Naive thymus-derived CD4-positive, alpha-beta T cell (primary cell): ENCODE measurements at regions not wholly inside any gene's neighbourhood (a gene's known extent, or its start where the extent isn't known, plus 50 kb on each side); places are given as distances from the start of the nearest gene placed in this dataset.

ENCODE experiments used
- ATAC-seq: fragments of 150-1000 bp; cut with Tn5 transposase; 2 replicates; pipeline ENCODE4 v1.10.0; 2021; ENCODE audit warnings: mild to moderate bottlenecking, moderate library complexity
- CTCF ChIA-PET: fragments of 350-600 bp; sonication (Branson Sonifier 250); formaldehyde crosslinking; loops from one replicate; lab custom pipeline; 2021; ENCODE audit warnings: antibody characterized with exemption; lab: Charles Lee
- POLR2A ChIA-PET: fragments of 350-600 bp; sonication (Branson Sonifier 250); formaldehyde crosslinking; loops from one replicate; lab custom pipeline; 2021; ENCODE audit warnings: antibody characterized with exemption, inconsistent platforms; lab: Charles Lee
- DNase-seq, 9 donors: peaks; one replicate each; pipeline versions ENCODE4 v3.0.0 to v3.0.0-alpha.2; 2020 to 2022; ENCODE audit warnings: mixed read lengths in 1 of 9
- H3K27ac ChIP-seq: one replicate; pipeline ENCODE4 v1.7.0; 2013; ENCODE audit warnings: mild to moderate bottlenecking, low read depth, low read length, moderate library complexity
- H3K27me3 ChIP-seq, 2 donors: one replicate each; pipeline ENCODE4 v1.7.0; 2013; ENCODE audit warnings: low read length in 2 of 2, mild to moderate bottlenecking in 2 of 2, moderate library complexity in 2 of 2; ENCODE audit not compliant: control insufficient read depth in 2 of 2, insufficient read depth in 2 of 2
- H3K36me3 ChIP-seq, 3 experiments: 1 replicate in 2 of 3; 2 replicates in 1 of 3; pipeline ENCODE4 v1.7.0; 2013; ENCODE audit warnings: low read length in 3 of 3, mild to moderate bottlenecking in 3 of 3, moderate library complexity in 1 of 3; ENCODE audit not compliant: insufficient read depth in 3 of 3, control insufficient read depth in 2 of 3
- H3K4me1 ChIP-seq, 2 donors: one replicate each; pipeline ENCODE4 v1.7.0; 2013; ENCODE audit warnings: low read length in 2 of 2, mild to moderate bottlenecking in 2 of 2, moderate library complexity in 1 of 2; ENCODE audit not compliant: control insufficient read depth in 2 of 2, insufficient read depth in 2 of 2
- H3K4me3 ChIP-seq: 2 replicates; pipeline ENCODE4 v1.7.0; 2013; ENCODE audit warnings: mild to moderate bottlenecking, low read length
- H3K9me3 ChIP-seq, 3 experiments: 1 replicate in 2 of 3; 2 replicates in 1 of 3; pipeline ENCODE4 v1.7.0; 2013; ENCODE audit warnings: low read length in 3 of 3; ENCODE audit not compliant: control insufficient read depth in 2 of 3
- H3K27ac Mint-ChIP-seq, 9 donors: one replicate each; pipeline ENCODE4 v1.8.0; 2020 to 2022; ENCODE audit warnings: mixed read lengths in 9 of 9, mild to moderate bottlenecking in 8 of 9, moderate library complexity in 5 of 9, inconsistent platforms in 2 of 9
- H3K27me3 Mint-ChIP-seq, 5 donors: one replicate each; pipeline ENCODE4 v1.8.0; 2021 to 2022; ENCODE audit warnings: mixed read lengths in 5 of 5, mild to moderate bottlenecking in 1 of 5
- H3K36me3 Mint-ChIP-seq, 5 donors: one replicate each; pipeline ENCODE4 v1.8.0; 2020 to 2022; ENCODE audit warnings: mixed read lengths in 5 of 5, mild to moderate bottlenecking in 3 of 5, inconsistent platforms in 1 of 5
- H3K4me1 Mint-ChIP-seq, 7 donors: one replicate each; pipeline ENCODE4 v1.8.0; 2020 to 2022; ENCODE audit warnings: mixed read lengths in 7 of 7, mild to moderate bottlenecking in 3 of 7, inconsistent platforms in 1 of 7
- H3K4me3 Mint-ChIP-seq, 10 donors: one replicate each; pipeline ENCODE4 v1.8.0; 2020 to 2022; ENCODE audit warnings: mild to moderate bottlenecking in 10 of 10, mixed read lengths in 10 of 10, moderate library complexity in 6 of 10, inconsistent platforms in 2 of 10
- H3K9me3 Mint-ChIP-seq, 11 donors: one replicate each; pipeline ENCODE4 v1.8.0; 2020 to 2022; ENCODE audit warnings: mixed read lengths in 11 of 11, mild to moderate bottlenecking in 4 of 11, inconsistent platforms in 1 of 11, moderate library complexity in 1 of 11
- intact Hi-C, 2 donors: fragments of 100-400 bp; cut with micrococcal nuclease; formaldehyde crosslinking; loops; one replicate each; pipeline ENCODE4 v1.15.1; 2023

GRCh38 chr5:91910655-91911054 lies 527.5 kb upstream of the ARRDC3 start:
- Mint-ChIP-seq H3K9me3 (peaks cover 0 to 5% (median 0%) of the 10 kb centered on the region in 11 donors), H3K4me3 (no peak overlapping the region), H3K4me1 (no peaks in the 10 kb centered on the region), H3K27ac (no peak overlapping the region), H3K27me3 (no peaks in the 10 kb centered on the region), H3K36me3 (no peaks in the 10 kb centered on the region)
- no peak overlapping the region for H3K4me3 ChIP-seq
- CTCF ChIA-PET, result no interaction called here
- no peaks in the 10 kb centered on the region for H3K36me3 ChIP-seq
- H3K4me1 ChIP-seq, result no peaks in the 10 kb centered on the region
- H3K27ac ChIP-seq, result no peak overlapping the region
- POLR2A ChIA-PET, result no interaction called here
- no peak for ATAC-seq
- no peaks in the 10 kb centered on the region for H3K27me3 ChIP-seq
- no peaks in the 10 kb centered on the region for H3K9me3 ChIP-seq
- DNase-seq, result no peak
- intact Hi-C loops, result no loop called here

GRCh38 chr5:91910247-91910646 lies 527.1 kb upstream of the ARRDC3 start:
- no peaks in the 10 kb centered on the region for H3K36me3 ChIP-seq
- no peaks in the 10 kb centered on the region for H3K4me1 ChIP-seq
- no peaks in the 10 kb centered on the region for H3K27me3 ChIP-seq
- Mint-ChIP-seq H3K27ac (no peak overlapping the region), H3K9me3 (peaks cover 0 to 5% (median 0%) of the 10 kb centered on the region in 11 donors), H3K4me1 (no peaks in the 10 kb centered on the region), H3K36me3 (no peaks in the 10 kb centered on the region), H3K27me3 (no peaks in the 10 kb centered on the region), H3K4me3 (no peak overlapping the region)
- ChIA-PET CTCF (no interaction called here), POLR2A (no interaction called here)
- DNase-seq (no peak), ATAC-seq (no peak)
- no peak overlapping the region for H3K27ac ChIP-seq
- H3K9me3 ChIP-seq, result no peaks in the 10 kb centered on the region
- no peak overlapping the region for H3K4me3 ChIP-seq
- intact Hi-C loops, result no loop called here

- H3K27ac ChIP-seq, result no peak overlapping the region
- peaks cover 0 to 15% (median 0%) of the 10 kb centered on the region in 11 donors for H3K9me3 Mint-ChIP-seq
- no peaks in the 10 kb centered on the region for H3K4me1 Mint-ChIP-seq
- no peaks in the 10 kb centered on the region for H3K27me3 ChIP-seq
- H3K36me3 Mint-ChIP-seq, result no peaks in the 10 kb centered on the region
- no peak for ATAC-seq
- intact Hi-C loops, result no loop called here
- no peak overlapping the region for H3K4me3 ChIP-seq
- no peak for DNase-seq
- no peak overlapping the region for H3K4me3 Mint-ChIP-seq
- no peak overlapping the region for H3K27ac Mint-ChIP-seq
- CTCF ChIA-PET, result no interaction called here
- H3K36me3 ChIP-seq, result no peaks in the 10 kb centered on the region
- H3K9me3 ChIP-seq, result no peaks in the 10 kb centered on the region
- POLR2A ChIA-PET, result no interaction called here
- no peaks in the 10 kb centered on the region for H3K27me3 Mint-ChIP-seq
- H3K4me1 ChIP-seq, result no peaks in the 10 kb centered on the region
These were observed 523.4 kb upstream of the ARRDC3 start for GRCh38 chr5:91906494-91906893.

GRCh38 chr5:91906027-91906426 lies 522.9 kb upstream of the ARRDC3 start:
- H3K4me3 Mint-ChIP-seq, result no peak overlapping the region
- ChIA-PET POLR2A (no interaction called here), CTCF (no interaction called here)
- no peak overlapping the region for H3K27ac Mint-ChIP-seq
- Histone ChIP-seq H3K4me1 (no peaks in the 10 kb centered on the region), H3K4me3 (no peak overlapping the region), H3K27me3 (no peaks in the 10 kb centered on the region), H3K9me3 (no peaks in the 10 kb centered on the region), H3K36me3 (no peaks in the 10 kb centered on the region), H3K27ac (no peak overlapping the region)
- no peaks in the 10 kb centered on the region for H3K36me3 Mint-ChIP-seq
- no peaks in the 10 kb centered on the region for H3K4me1 Mint-ChIP-seq
- ATAC-seq, result no peak
- no peak for DNase-seq
- peaks cover 0 to 15% (median 0%) of the 10 kb centered on the region in 11 donors for H3K9me3 Mint-ChIP-seq
- H3K27me3 Mint-ChIP-seq, result no peaks in the 10 kb centered on the region
- intact Hi-C loops, result no loop called here

GRCh38 chr5:91898898-91899297 lies 515.8 kb upstream of the ARRDC3 start:
- DNase-seq (no peak), ATAC-seq (no peak)
- no peaks in the 10 kb centered on the region for H3K9me3 ChIP-seq
- Mint-ChIP-seq H3K27ac (no peak overlapping the region), H3K9me3 (peaks cover 0 to 5% (median 0%) of the 10 kb centered on the region in 11 donors), H3K27me3 (no peaks in the 10 kb centered on the region), H3K4me3 (no peak overlapping the region), H3K36me3 (no peaks in the 10 kb centered on the region), H3K4me1 (no peaks in the 10 kb centered on the region)
- no peaks in the 10 kb centered on the region for H3K4me1 ChIP-seq
- no peaks in the 10 kb centered on the region for H3K36me3 ChIP-seq
- intact Hi-C loops, result no loop called here
- no peak overlapping the region for H3K4me3 ChIP-seq
- H3K27me3 ChIP-seq, result no peaks in the 10 kb centered on the region
- no peak overlapping the region for H3K27ac ChIP-seq
- CTCF ChIA-PET, result no interaction called here
- POLR2A ChIA-PET, result no interaction called here

GRCh38 chr5:91898019-91898418 lies 514.9 kb upstream of the ARRDC3 start:
- intact Hi-C loops, result no loop called here
- Mint-ChIP-seq H3K4me1 (no peaks in the 10 kb centered on the region), H3K27me3 (no peaks in the 10 kb centered on the region), H3K4me3 (no peak overlapping the region), H3K36me3 (no peaks in the 10 kb centered on the region), H3K27ac (no peak overlapping the region), H3K9me3 (peaks cover 0 to 4% (median under 1%) of the 10 kb centered on the region in 11 donors)
- H3K27me3 ChIP-seq, result no peaks in the 10 kb centered on the region
- no peaks in the 10 kb centered on the region for H3K4me1 ChIP-seq
- ChIA-PET CTCF (no interaction called here), POLR2A (no interaction called here)
- no peak overlapping the region for H3K27ac ChIP-seq
- ATAC-seq (no peak), DNase-seq (no peak)
- H3K36me3 ChIP-seq, result no peaks in the 10 kb centered on the region
- no peaks in the 10 kb centered on the region for H3K9me3 ChIP-seq
- H3K4me3 ChIP-seq, result no peak overlapping the region

- H3K9me3 Mint-ChIP-seq, result peaks cover 0 to 14% (median 6%) of the 10 kb centered on the region in 11 donors
- Histone ChIP-seq H3K27ac (no peak overlapping the region), H3K4me3 (no peak overlapping the region), H3K9me3 (no peaks in the 10 kb centered on the region), H3K27me3 (no peaks in the 10 kb centered on the region), H3K36me3 (no peaks in the 10 kb centered on the region), H3K4me1 (no peaks in the 10 kb centered on the region)
- ChIA-PET CTCF (no interaction called here), POLR2A (no interaction called here)
- DNase-seq (no peak), ATAC-seq (no peak)
- H3K36me3 Mint-ChIP-seq, result no peaks in the 10 kb centered on the region
- no peaks in the 10 kb centered on the region for H3K27me3 Mint-ChIP-seq
- intact Hi-C loops, result no loop called here
- no peak overlapping the region for H3K27ac Mint-ChIP-seq
- H3K4me3 Mint-ChIP-seq, result no peak overlapping the region
- no peaks in the 10 kb centered on the region for H3K4me1 Mint-ChIP-seq
These were observed 505.7 kb upstream of the ARRDC3 start for GRCh38 chr5:91888810-91889209.
